Activated CD8-positive, alpha-beta memory T cell treated with anti-CD3 and anti-CD28 coated beads, Interleukin-2, amount 10 ng/mL, durations not matched to agents 7 days and 5 days (primary cell): ENCODE measurements at regions not wholly inside any gene's neighbourhood (a gene's known extent, or its start where the extent isn't known, plus 50 kb on each side); places are given as distances from the start of the nearest gene placed in this dataset.

Experiments
- ATAC-seq: fragments of 150-1000 bp; cut with Tn5 transposase; one replicate; pipeline ENCODE4 v1.10.0; 2021; ENCODE audit warnings: moderate library complexity
- CTCF ChIA-PET: fragments of 350-600 bp; sonication (Branson Sonifier 250); formaldehyde crosslinking; loops from one replicate; lab custom pipeline; 2021; ENCODE audit warnings: antibody characterized with exemption; lab: Charles Lee
- DNase-seq: peaks from one replicate; pipeline ENCODE4 v3.0.0-alpha.2; 2020
- H3K27ac Mint-ChIP-seq: one replicate; pipeline ENCODE4 v1.8.0; 2021; ENCODE audit warnings: mild to moderate bottlenecking, mixed read lengths
- H3K27me3 Mint-ChIP-seq: one replicate; pipeline ENCODE4 v1.8.0; 2021; ENCODE audit warnings: mixed read lengths
- H3K36me3 Mint-ChIP-seq: one replicate; pipeline ENCODE4 v1.8.0; 2021; ENCODE audit warnings: mild to moderate bottlenecking, mixed read lengths
- H3K4me1 Mint-ChIP-seq: one replicate; pipeline ENCODE4 v1.8.0; 2021; ENCODE audit warnings: mixed read lengths
- H3K4me3 Mint-ChIP-seq: one replicate; pipeline ENCODE4 v1.8.0; 2021; ENCODE audit warnings: mild to moderate bottlenecking, moderate library complexity, mixed read lengths
- H3K9me3 Mint-ChIP-seq: one replicate; pipeline ENCODE4 v1.8.0; 2022; ENCODE audit warnings: low read depth, mixed read lengths

DNA sequence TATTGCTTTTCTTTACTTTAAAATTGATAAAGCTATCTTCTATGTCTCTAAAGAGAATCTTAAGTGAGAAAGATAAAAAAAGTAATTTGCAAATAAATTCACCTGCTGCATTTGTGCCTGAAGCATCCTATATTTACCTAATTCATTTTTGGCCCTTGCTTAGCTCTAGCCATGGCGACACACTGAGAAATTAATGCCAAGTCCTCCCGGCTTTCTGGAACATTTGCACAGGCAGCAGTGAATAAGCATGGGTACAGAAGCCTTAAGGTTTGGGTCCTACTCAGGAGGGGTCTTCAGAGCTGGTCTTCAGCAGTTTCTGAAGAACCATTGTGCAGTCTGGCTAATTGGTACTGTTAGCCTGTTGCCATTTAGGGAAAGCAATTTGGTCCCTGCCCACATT, 73.9 kb upstream of the ZEB2 start:
- DNase-seq (no peak), ATAC-seq (no peak)
- Mint-ChIP-seq H3K27ac (no peak overlapping the region), H3K4me1 (peaks cover 8% of the 10 kb centered on the region), H3K36me3 (no peaks in the 10 kb centered on the region), H3K9me3 (no peaks in the 10 kb centered on the region), H3K27me3 (peaks cover 20% of the 10 kb centered on the region), H3K4me3 (no peak overlapping the region)
- CTCF ChIA-PET: no interaction called here

- peaks cover 9% of the 10 kb centered on the region for H3K4me1 Mint-ChIP-seq
- DNase-seq: no peak
- no peak overlapping the region for H3K27ac Mint-ChIP-seq
- H3K27me3 Mint-ChIP-seq: peaks cover 22% of the 10 kb centered on the region
- no peak for ATAC-seq
- H3K9me3 Mint-ChIP-seq: no peaks in the 10 kb centered on the region
- no peak overlapping the region for H3K4me3 Mint-ChIP-seq
- CTCF ChIA-PET: interaction anchor here (0.7 kb wide), 1 partner anchor 370 kb away, joined by 3 read pairs; no protein-coding TSS in a partner anchor
- H3K36me3 Mint-ChIP-seq: no peaks in the 10 kb centered on the region
Observed at GRCh38 chr2:144592500-144593256, 72.8 kb upstream of the ZEB2 start.

DNA sequence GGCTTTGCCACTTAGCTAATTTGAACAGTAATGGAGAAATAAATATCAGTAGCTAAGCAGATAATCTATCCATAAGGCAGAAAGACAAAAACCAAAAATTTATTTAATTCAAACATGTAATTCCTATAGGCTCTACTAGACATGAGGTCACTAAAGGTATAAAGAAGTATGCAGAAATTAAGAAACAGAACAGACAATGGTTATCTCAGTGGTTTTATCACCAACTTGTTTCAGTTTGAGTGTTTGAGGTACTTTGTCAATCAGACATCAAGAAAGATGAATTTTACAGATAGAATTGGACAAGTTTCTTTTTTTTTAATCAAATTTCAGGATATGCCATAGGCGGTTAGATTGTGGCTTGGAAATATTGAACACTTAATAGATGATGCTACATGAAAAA, 67.4 kb upstream of the ZEB2 start:
- CTCF ChIA-PET: no interaction called here
- no peak overlapping the region for H3K4me3 Mint-ChIP-seq
- H3K27me3 Mint-ChIP-seq: peaks cover 35% of the 10 kb centered on the region
- ATAC-seq (no peak), DNase-seq (no peak)
- no peaks in the 10 kb centered on the region for H3K9me3 Mint-ChIP-seq
- no peak overlapping the region for H3K27ac Mint-ChIP-seq
- H3K36me3 Mint-ChIP-seq: peaks cover 4% of the 10 kb centered on the region
- H3K4me1 Mint-ChIP-seq: peaks cover 20% of the 10 kb centered on the region

DNA sequence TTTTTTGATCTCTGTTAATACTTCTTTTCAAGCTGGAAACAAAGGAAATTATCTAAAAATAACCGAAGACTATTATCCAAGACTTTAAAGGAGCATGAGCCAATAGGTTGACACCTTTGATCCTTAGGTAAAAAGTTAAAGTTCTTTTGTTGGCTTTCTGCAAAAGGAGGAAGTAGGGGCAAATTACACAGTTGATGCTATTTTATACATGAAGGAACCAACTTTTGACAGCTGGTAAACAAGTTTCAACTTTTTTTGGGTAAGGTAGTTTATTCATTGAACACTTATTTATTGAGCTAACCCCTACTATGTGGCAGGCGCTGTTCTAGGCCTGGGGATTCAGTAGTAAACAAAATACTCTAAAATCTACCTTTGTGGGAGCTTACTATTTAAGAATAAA, 66.6 kb upstream of the ZEB2 start:
- CTCF ChIA-PET: no interaction called here
- Mint-ChIP-seq H3K9me3 (no peaks in the 10 kb centered on the region), H3K4me1 (peaks cover 20% of the 10 kb centered on the region), H3K36me3 (peaks cover 4% of the 10 kb centered on the region), H3K4me3 (no peak overlapping the region), H3K27me3 (peaks cover 28% of the 10 kb centered on the region), H3K27ac (no peak overlapping the region)
- DNase-seq: no peak
- ATAC-seq: no peak

DNA sequence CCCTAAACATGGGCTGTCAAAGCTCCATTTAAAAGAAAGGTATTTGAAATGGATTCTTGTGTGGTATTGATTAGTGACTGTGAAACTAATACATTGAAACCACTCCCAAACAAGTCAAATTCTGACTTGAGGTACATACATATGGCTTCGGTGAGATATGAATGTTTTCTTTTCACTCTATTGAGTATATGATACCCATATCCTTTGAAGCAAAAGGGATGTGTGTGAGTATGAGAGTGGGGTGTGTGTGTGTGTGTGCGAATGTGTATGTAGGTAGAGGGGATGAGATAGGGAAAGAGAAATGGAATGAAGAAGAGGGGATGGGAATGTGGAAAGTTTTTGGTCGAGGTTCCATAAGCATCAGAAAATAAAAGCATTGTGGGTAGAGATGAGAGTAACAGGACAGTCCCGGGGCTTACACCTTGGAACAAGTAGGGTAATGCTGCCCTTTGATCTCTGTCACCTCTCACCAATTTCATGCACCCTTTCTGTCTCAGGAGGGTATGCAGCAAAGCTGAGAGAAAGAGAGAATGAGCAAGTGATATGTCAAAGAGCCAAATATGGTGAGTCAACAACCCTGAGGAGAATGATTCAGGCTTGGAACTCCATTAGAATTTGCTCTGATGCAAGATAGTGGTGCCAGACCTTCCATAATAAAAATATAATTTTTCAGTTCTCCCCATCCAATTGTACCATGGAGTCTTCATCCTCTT, 64.0 kb upstream of the ZEB2 start:
- no peak overlapping the region for H3K27ac Mint-ChIP-seq
- peaks cover 26% of the 10 kb centered on the region for H3K27me3 Mint-ChIP-seq
- no peak for DNase-seq
- H3K4me3 Mint-ChIP-seq: peak overlapping the region; percentile 27
- CTCF ChIA-PET: interaction anchor here (1.0 to 1.3 kb wide), 2 partner anchors 17 to 367 kb away, joined by 3 read pairs; no protein-coding TSS in a partner anchor
- ATAC-seq: peak; percentile 80
- H3K36me3 Mint-ChIP-seq: peaks cover 5% of the 10 kb centered on the region
- H3K4me1 Mint-ChIP-seq: peaks cover 29% of the 10 kb centered on the region
- no peaks in the 10 kb centered on the region for H3K9me3 Mint-ChIP-seq

DNA sequence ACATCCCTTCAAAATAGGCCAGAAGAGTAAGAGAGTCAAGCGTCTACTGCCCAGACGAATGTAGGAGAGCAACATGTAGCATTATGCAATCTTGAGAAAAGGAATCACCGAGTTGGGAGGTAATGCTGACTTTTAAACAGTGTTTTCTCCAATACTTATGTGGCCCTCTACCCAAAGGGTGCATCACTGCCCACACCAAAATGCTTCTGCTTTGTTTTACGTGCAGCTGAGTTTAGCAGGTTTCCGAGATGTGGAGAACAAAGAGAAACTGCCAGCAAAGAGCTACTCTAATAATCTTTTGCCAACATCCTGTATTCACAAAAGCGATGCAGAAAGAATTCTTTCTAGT, 63.4 kb upstream of the ZEB2 start:
- peaks cover 27% of the 10 kb centered on the region for H3K27me3 Mint-ChIP-seq
- peak overlapping the region; percentile 27 for H3K4me3 Mint-ChIP-seq
- ATAC-seq: no peak
- H3K4me1 Mint-ChIP-seq: peaks cover 29% of the 10 kb centered on the region
- no peak for DNase-seq
- H3K27ac Mint-ChIP-seq: no peak overlapping the region
- no peaks in the 10 kb centered on the region for H3K9me3 Mint-ChIP-seq
- H3K36me3 Mint-ChIP-seq: peaks cover 5% of the 10 kb centered on the region
- CTCF ChIA-PET: interaction anchor here (1.3 kb wide), 1 partner anchor 17 kb away, joined by 3 read pairs; no protein-coding TSS in a partner anchor

GRCh38 chr2:144582651-144583380, 62.9 kb upstream of the ZEB2 start:
- no peak overlapping the region for H3K27ac Mint-ChIP-seq
- H3K36me3 Mint-ChIP-seq: peaks cover 5% of the 10 kb centered on the region
- DNase-seq: no peak
- no peaks in the 10 kb centered on the region for H3K9me3 Mint-ChIP-seq
- CTCF ChIA-PET: interaction anchor here (1.3 kb wide), 1 partner anchor 16 kb away, joined by 3 read pairs; no protein-coding TSS in a partner anchor
- peaks cover 28% of the 10 kb centered on the region for H3K27me3 Mint-ChIP-seq
- H3K4me3 Mint-ChIP-seq: peak overlapping the region; percentile 27
- ATAC-seq: no peak
- peaks cover 29% of the 10 kb centered on the region for H3K4me1 Mint-ChIP-seq

- Mint-ChIP-seq H3K4me1 (peaks cover 23% of the 10 kb centered on the region), H3K36me3 (peaks cover 5% of the 10 kb centered on the region), H3K9me3 (no peaks in the 10 kb centered on the region), H3K27me3 (peaks cover 26% of the 10 kb centered on the region), H3K4me3 (no peak overlapping the region), H3K27ac (no peak overlapping the region)
- CTCF ChIA-PET: no interaction called here
- ATAC-seq (no peak), DNase-seq (no peak)
Observed at GRCh38 chr2:144580521-144581161, 60.7 kb upstream of the ZEB2 start.

GRCh38 chr2:144579556-144579955, 59.6 kb upstream of the ZEB2 start:
- Mint-ChIP-seq H3K36me3 (peaks cover 3% of the 10 kb centered on the region), H3K4me1 (peaks cover 25% of the 10 kb centered on the region), H3K27me3 (peaks cover 19% of the 10 kb centered on the region), H3K9me3 (no peaks in the 10 kb centered on the region), H3K4me3 (no peak overlapping the region), H3K27ac (no peak overlapping the region)
- CTCF ChIA-PET: no interaction called here
- DNase-seq: no peak
- no peak for ATAC-seq

DNA sequence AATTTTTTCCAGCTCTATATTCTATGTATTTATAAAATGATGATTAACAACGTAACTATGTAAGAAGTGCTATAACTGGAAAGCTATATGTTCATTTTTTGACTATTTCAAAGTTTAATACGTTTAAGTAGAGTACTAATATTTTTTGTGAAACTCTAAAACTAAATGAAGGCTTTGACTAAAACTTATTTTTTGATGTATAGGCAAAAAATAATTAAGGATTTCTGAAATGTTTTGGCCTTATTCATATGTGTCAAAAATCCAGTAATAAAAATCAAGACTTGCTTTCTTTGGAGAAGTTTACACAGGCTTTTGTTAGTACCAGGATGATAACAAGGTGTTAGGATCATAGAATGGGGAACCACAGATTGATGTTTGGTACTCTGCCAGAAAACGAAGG, 58.2 kb upstream of the ZEB2 start:
- no peak overlapping the region for H3K4me3 Mint-ChIP-seq
- H3K27ac Mint-ChIP-seq: no peak overlapping the region

GRCh38 chr2:144572977-144573376, 53.1 kb upstream of the ZEB2 start:
- CTCF ChIA-PET: interaction anchor here (1.7 kb wide), 1 partner anchor 50 kb away, joined by 5 read pairs; no protein-coding TSS in a partner anchor
- peaks cover 2% of the 10 kb centered on the region for H3K36me3 Mint-ChIP-seq
- DNase-seq: no peak
- H3K4me3 Mint-ChIP-seq: no peak overlapping the region
- H3K4me1 Mint-ChIP-seq: peaks cover 26% of the 10 kb centered on the region
- H3K27me3 Mint-ChIP-seq: peaks cover 8% of the 10 kb centered on the region
- no peak overlapping the region for H3K27ac Mint-ChIP-seq
- no peaks in the 10 kb centered on the region for H3K9me3 Mint-ChIP-seq
- ATAC-seq: peak; percentile 45

More for the DNA sequence above, 58.2 kb upstream of the ZEB2 start:
- Mint-ChIP-seq H3K36me3 (peaks cover 1% of the 10 kb centered on the region), H3K9me3 (no peaks in the 10 kb centered on the region), H3K4me1 (peaks cover 19% of the 10 kb centered on the region), H3K27me3 (peaks cover 18% of the 10 kb centered on the region)
- CTCF ChIA-PET: no interaction called here
- DNase-seq: no peak
- no peak for ATAC-seq

DNA sequence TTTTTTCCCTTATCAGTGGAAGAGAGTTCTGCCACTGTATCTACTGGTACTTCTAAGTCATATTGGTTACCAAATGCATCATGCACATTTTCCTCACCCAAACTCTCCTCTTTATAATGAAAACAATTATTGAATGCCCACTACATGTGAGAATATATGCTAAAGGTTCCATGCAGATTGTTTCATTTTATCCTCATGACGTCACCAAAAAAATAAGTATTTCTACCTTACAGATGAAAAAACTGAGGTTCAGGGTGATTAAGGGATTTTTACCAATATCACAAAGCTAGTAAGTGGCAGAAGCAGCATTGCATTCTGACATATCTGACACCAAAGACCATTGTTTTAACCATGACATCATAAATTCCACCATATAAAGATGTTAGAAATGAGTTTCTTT, 51.9 kb upstream of the ZEB2 start:
- H3K4me1 Mint-ChIP-seq: peaks cover 26% of the 10 kb centered on the region
- ATAC-seq (no peak), DNase-seq (no peak)
- H3K27ac Mint-ChIP-seq: no peak overlapping the region
- CTCF ChIA-PET: interaction anchor here (1.7 kb wide), 1 partner anchor 48 kb away, joined by 5 read pairs; no protein-coding TSS in a partner anchor
- no peak overlapping the region for H3K4me3 Mint-ChIP-seq
- H3K36me3 Mint-ChIP-seq: peaks cover 2% of the 10 kb centered on the region
- no peaks in the 10 kb centered on the region for H3K27me3 Mint-ChIP-seq
- H3K9me3 Mint-ChIP-seq: no peaks in the 10 kb centered on the region

DNA sequence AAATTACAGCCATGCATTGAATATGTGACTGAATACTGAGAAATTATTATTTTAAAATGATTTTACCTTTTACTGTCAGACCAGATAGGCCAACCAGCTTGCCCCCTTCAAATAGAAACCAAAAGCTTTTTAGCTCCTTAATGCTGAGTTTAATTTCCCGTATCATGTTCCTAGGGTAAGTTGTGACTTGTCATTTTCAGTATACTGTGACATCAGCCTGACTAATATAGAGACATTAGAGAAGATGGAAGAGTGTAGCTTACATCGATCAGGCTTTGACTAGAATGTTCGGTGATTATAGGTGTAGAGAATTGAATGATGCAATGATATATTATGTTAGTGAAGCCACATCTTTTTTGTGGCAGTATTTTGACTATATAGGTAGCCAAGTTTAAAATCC, 50.6 kb upstream of the ZEB2 start:
- H3K4me3 Mint-ChIP-seq: peak overlapping the region; percentile 12
- peaks cover 26% of the 10 kb centered on the region for H3K4me1 Mint-ChIP-seq
- CTCF ChIA-PET: interaction anchor here (1.0 to 1.3 kb wide), 2 partner anchors 9 to 52 kb away, joined by 4 read pairs; no protein-coding TSS in a partner anchor
- no peaks in the 10 kb centered on the region for H3K9me3 Mint-ChIP-seq
- peak overlapping the region; percentile 69 for H3K27ac Mint-ChIP-seq
- ATAC-seq: peak; percentile 91
- H3K27me3 Mint-ChIP-seq: peaks cover 3% of the 10 kb centered on the region
- H3K36me3 Mint-ChIP-seq: peaks cover 2% of the 10 kb centered on the region
- no peak for DNase-seq
